Effector memory CD8-positive, alpha-beta T cell (primary cell): ENCODE measurements at regions not wholly inside any gene's neighbourhood (a gene's known extent, or its start where the extent isn't known, plus 50 kb on each side); places are given as distances from the start of the nearest gene placed in this dataset.
"Not testable (repeated sequence)": the region's sequence is repeated elsewhere in the genome, so short reads cannot be mapped to it uniquely, and the experiment has no call there.

Source experiments
- ATAC-seq: fragments of 150-1000 bp; cut with Tn5 transposase; replicated peaks from 2 replicates; pipeline ENCODE4 v1.10.0; 2021; ENCODE audit warnings: mild to moderate bottlenecking, moderate library complexity
- DNase-seq, 3 experiments: peaks; one replicate each; pipeline ENCODE4 v3.0.0; 2021
- H3K27ac Mint-ChIP-seq, 2 donors: one replicate each; pipeline ENCODE4 v1.8.0; 2022; ENCODE audit warnings: mild to moderate bottlenecking in 2 of 2, mixed read lengths in 2 of 2, moderate library complexity in 2 of 2
- H3K27me3 Mint-ChIP-seq, 2 donors: one replicate each; pipeline ENCODE4 v1.8.0; 2022; ENCODE audit warnings: mixed read lengths in 2 of 2
- H3K36me3 Mint-ChIP-seq: one replicate; pipeline ENCODE4 v1.8.0; 2022; ENCODE audit warnings: mild to moderate bottlenecking, moderate library complexity, mixed read lengths; ENCODE audit not compliant: insufficient read depth
- H3K4me1 Mint-ChIP-seq, 2 donors: one replicate each; pipeline ENCODE4 v1.8.0; 2022; ENCODE audit warnings: low read depth in 2 of 2, mixed read lengths in 2 of 2
- H3K4me3 Mint-ChIP-seq, 2 donors: one replicate each; pipeline ENCODE4 v1.8.0; 2022; ENCODE audit warnings: mild to moderate bottlenecking in 2 of 2, mixed read lengths in 2 of 2, moderate library complexity in 2 of 2
- H3K9me3 Mint-ChIP-seq, 2 donors: one replicate each; pipeline ENCODE4 v1.8.0; 2022; ENCODE audit warnings: mixed read lengths in 2 of 2

DNA sequence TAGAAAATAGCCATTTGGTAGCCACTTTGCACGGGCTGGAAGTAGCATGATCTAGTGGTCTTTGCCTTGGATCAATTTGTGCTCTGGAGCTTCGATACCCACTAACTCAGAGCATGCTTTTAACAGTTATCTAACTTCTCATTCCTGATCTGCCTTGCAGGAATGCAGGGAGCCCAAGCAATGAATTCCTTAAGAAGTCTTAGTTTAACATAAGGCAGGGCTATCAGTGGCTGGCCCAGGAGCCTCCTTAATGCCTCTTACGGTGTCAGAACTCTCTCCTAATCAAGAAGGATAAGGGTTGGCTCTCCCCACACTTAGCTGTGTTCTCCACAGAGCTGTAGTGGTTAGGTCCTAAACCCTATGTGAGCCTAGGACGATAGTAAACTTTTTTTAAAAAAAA lies 95.8 kb upstream of the TBCA start:
- DNase-seq (no peak), ATAC-seq (no peak)
- no peaks in the 10 kb centered on the region for H3K36me3 Mint-ChIP-seq
- H3K27me3 Mint-ChIP-seq: peaks cover 6 to 9% of the 10 kb centered on the region in 2 donors
- no peak overlapping the region for H3K27ac Mint-ChIP-seq
- no peaks in the 10 kb centered on the region for H3K9me3 Mint-ChIP-seq
- no peaks in the 10 kb centered on the region for H3K4me1 Mint-ChIP-seq
- H3K4me3 Mint-ChIP-seq: no peak overlapping the region

DNA sequence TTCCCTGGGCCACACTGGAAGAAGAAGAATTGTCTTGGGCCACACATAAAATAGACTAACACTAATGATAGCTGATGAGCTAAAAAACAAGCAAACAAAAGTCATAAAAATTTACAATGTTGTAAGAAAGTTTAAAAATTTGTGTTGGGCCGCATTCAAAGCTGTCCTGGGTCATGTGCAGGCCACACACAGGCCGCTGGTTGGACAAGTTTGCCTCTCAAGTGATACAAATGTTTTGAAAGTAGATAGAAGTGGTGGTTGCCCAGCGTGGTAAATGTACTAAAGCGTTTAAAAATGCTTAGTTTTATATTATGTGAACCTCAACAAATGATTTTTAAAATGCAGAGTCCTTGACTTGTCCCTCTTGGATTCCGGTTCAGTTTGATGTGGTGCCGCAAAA lies 94.9 kb upstream of the TBCA start:
- no peaks in the 10 kb centered on the region for H3K4me1 Mint-ChIP-seq
- DNase-seq (no peak), ATAC-seq (no peak)
- no peaks in the 10 kb centered on the region for H3K9me3 Mint-ChIP-seq
- no peak overlapping the region for H3K4me3 Mint-ChIP-seq
- no peaks in the 10 kb centered on the region for H3K36me3 Mint-ChIP-seq
- peaks cover 12 to 18% of the 10 kb centered on the region in 2 donors for H3K27me3 Mint-ChIP-seq
- no peak overlapping the region for H3K27ac Mint-ChIP-seq

DNA sequence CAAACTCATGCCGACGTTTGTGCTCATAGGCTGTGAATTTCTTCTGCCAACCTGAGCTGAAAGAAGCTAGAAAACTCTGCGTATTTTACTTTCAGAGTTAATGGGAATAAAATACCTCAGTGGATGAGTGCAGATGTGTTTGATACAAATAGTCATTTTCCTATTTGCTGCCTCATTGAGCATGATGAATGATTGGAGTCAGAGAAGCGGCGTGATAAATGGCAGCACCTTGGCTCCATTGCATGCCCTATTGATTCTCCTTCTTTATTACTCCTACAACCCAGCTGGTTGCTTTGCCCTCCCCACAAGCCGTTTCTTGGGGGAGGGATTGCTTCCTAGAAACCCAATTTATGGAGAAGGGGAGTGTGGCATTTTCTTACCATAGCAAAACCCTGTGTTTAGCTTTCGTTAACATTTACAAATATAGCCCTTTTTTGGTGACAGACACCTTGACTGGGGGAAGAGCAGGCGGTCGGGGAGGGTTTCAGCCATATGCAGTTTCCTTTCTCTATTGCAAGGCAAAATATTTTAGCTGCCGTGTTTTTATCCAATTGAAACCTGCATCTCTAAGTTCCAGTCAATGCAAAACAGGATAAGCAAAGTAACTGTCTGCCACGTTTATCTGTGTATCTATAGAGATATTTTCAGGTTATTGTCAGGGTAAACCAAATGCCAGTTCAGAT lies 93.1 kb upstream of the TBCA start:
- no peaks in the 10 kb centered on the region for H3K36me3 Mint-ChIP-seq
- H3K9me3 Mint-ChIP-seq: no peaks in the 10 kb centered on the region
- H3K4me1 Mint-ChIP-seq: no peaks in the 10 kb centered on the region
- no peak for ATAC-seq
- no peak overlapping the region for H3K4me3 Mint-ChIP-seq
- no peak overlapping the region for H3K27ac Mint-ChIP-seq
- peaks cover 12 to 18% of the 10 kb centered on the region in 2 donors for H3K27me3 Mint-ChIP-seq
- no peak for DNase-seq

DNA sequence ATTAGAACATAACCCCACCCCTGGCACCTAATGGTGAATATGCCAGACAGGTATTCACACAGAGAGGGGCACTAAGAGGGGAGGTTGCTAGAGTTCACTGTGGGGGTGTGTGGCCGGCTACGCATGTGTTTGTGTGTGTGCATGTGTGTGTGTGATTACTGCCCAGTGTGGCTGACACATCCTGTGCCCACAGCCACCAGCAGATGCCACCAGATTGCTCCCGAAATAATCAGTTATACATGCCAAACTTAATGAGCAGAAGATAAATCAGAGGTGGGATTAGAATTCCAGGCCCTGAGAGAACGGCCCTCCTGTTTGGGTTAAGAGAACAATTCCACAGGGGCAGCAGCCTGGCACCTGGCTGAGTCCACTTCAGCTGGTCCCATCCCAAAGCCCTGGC lies 91.8 kb upstream of the TBCA start:
- no peaks in the 10 kb centered on the region for H3K9me3 Mint-ChIP-seq
- DNase-seq (no peak), ATAC-seq (no peak)
- H3K4me1 Mint-ChIP-seq: no peaks in the 10 kb centered on the region
- H3K4me3 Mint-ChIP-seq: no peak overlapping the region
- no peaks in the 10 kb centered on the region for H3K36me3 Mint-ChIP-seq
- H3K27ac Mint-ChIP-seq: no peak overlapping the region
- peaks cover 12 to 18% of the 10 kb centered on the region in 2 donors for H3K27me3 Mint-ChIP-seq

DNA sequence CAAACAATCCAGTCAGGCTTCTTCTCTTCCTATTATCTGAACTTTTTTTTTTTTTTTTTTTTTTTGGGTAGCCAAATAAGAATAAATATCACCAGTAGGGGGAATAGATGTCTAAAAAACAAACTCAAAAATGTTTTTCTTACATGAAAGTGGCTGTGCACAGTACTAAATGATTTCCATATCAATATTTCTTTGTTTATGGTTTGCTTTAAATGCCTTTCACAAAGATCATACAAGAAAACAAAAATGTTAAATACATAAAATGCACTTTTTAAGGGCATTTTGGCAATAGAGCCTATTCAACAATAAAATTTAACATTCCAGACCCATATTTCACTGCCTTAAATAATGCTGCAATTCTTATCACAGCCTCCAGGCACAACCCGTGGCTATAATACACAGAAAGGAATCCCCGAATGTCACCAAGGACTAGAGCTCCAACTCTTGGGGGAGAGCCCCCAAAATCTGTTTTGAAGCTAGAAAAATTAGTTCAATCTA lies 91.1 kb upstream of the TBCA start:
- H3K4me1 Mint-ChIP-seq: no peaks in the 10 kb centered on the region
- H3K4me3 Mint-ChIP-seq: no peak overlapping the region
- no peak for DNase-seq
- no peaks in the 10 kb centered on the region for H3K9me3 Mint-ChIP-seq
- peaks cover 14 to 18% of the 10 kb centered on the region in 2 donors for H3K27me3 Mint-ChIP-seq
- no peak overlapping the region for H3K27ac Mint-ChIP-seq
- no peak for ATAC-seq
- no peaks in the 10 kb centered on the region for H3K36me3 Mint-ChIP-seq

DNA sequence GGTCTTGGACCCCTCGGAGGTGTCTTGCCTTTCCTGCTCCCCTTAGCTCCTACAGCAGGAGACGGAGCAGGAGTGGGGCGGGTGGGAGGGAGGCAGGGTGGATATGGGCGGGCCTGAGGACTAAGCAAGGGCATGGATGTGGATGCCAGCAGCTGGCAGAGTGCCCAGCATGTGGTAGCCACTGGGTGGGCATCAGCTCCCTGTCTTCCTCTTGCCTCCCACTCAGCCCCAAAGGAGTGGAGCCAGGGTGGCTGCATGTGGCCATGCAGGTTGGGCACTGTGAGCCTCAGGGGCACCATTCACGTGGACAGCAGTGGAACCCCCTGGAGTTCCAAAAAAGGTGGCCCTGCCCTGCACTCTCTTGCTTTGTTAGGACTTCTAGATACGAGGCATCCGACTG lies 90.1 kb upstream of the TBCA start:
- Mint-ChIP-seq H3K9me3 (no peaks in the 10 kb centered on the region), H3K27ac (no peak overlapping the region), H3K4me3 (no peak overlapping the region), H3K36me3 (no peaks in the 10 kb centered on the region), H3K4me1 (no peaks in the 10 kb centered on the region), H3K27me3 (peaks cover 17 to 18% of the 10 kb centered on the region in 2 donors)
- DNase-seq (no peak), ATAC-seq (no peak)

DNA sequence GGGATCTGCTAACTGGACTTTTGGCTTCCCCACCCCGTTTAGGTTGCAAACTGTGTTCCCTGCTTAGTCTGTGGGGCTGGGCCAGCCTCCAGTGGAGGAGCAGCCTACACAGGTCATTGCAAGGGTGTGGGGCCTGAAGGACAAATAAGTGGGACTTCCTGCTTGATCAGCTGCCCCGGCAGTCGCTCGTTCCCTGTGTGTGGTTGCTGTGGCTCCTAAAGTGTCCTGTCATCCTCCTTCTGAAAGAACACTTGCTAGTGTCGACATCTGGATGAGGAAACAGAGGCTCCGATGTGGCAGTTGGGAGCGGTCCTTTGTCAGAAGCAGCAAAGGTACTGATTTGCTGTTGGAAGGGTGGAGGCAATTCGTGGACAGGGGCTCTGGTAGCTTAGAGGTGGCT lies 88.9 kb upstream of the TBCA start:
- ATAC-seq (no peak), DNase-seq (no peak)
- no peak overlapping the region for H3K4me3 Mint-ChIP-seq
- no peaks in the 10 kb centered on the region for H3K9me3 Mint-ChIP-seq
- H3K4me1 Mint-ChIP-seq: no peaks in the 10 kb centered on the region
- H3K27ac Mint-ChIP-seq: no peak overlapping the region
- H3K36me3 Mint-ChIP-seq: no peaks in the 10 kb centered on the region
- peaks cover 17 to 18% of the 10 kb centered on the region in 2 donors for H3K27me3 Mint-ChIP-seq

DNA sequence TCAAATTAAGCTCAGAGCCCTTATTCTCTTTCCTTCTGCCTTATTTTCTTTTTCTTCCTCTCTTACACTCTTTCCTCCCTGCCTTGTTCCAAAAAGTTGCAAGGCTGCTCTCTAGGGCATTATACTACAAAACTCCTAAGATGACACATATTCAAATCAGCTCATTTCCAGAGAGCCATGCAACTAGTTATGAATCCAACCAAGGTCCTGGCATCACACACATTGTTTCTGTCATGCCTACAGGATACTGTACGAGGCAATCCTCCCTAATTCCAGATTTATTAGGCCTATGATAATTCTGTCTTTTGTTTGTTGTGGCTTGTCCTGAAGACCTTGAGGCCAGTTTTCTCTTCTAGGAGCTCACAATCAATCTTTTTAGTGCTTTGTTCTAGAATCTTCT lies 87.0 kb upstream of the TBCA start:
- H3K4me1 Mint-ChIP-seq: no peaks in the 10 kb centered on the region
- no peak overlapping the region for H3K4me3 Mint-ChIP-seq
- no peak overlapping the region for H3K27ac Mint-ChIP-seq
- ATAC-seq (no peak), DNase-seq (no peak)
- peaks cover 16 to 17% of the 10 kb centered on the region in 2 donors for H3K27me3 Mint-ChIP-seq
- H3K9me3 Mint-ChIP-seq: no peaks in the 10 kb centered on the region
- H3K36me3 Mint-ChIP-seq: no peaks in the 10 kb centered on the region

DNA sequence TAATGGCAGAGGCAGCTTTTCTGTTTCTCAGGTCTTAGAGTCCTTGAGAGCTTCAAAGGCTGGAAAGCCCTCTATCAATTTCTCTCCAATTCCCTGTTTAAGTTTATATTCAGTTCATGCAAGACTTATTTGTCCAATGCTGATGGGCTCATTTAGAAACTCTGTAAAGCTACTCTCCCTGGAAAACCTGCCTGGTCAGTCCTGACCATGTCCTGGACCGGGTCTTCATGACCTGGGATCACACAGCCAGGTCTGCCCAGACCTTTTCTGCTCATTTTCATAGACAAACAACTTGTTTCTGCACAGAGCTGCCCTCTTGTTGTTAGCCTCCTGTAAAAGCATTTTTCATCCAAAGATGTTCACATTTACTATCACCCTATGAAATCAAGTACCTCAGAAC lies 85.4 kb upstream of the TBCA start:
- ATAC-seq: no peak
- Mint-ChIP-seq H3K27ac (no peak overlapping the region), H3K9me3 (no peaks in the 10 kb centered on the region)

DNA sequence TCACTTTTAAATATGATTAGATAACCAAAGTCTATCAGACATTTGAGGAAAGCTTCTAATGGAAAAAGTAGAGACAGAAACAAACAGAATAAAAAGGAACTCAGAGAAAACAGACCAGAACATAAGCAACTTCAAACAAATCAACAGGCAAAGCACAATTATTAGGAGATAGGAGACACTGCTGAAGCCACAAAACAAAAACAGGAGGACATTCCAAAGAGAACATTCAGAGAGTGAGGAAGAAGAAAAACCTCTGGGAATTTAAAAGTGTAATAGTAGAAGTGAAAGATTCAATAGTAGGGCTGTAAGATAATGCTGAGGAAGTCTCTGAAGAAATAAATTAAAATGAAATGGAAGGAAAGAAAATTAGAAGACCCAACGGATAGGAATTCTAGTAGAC lies 83.2 kb upstream of the TBCA start:
- no peak for DNase-seq
- Mint-ChIP-seq H3K27me3 (peaks cover 24 to 32% of the 10 kb centered on the region in 2 donors), H3K4me3 (no peak overlapping the region), H3K27ac (no peak overlapping the region), H3K9me3 (no peaks in the 10 kb centered on the region), H3K36me3 (no peaks in the 10 kb centered on the region), H3K4me1 (no peaks in the 10 kb centered on the region)
- no peak for ATAC-seq

More for the DNA sequence above, 85.4 kb upstream of the TBCA start:
- Mint-ChIP-seq H3K27me3 (peaks cover 18 to 23% of the 10 kb centered on the region in 2 donors), H3K36me3 (no peaks in the 10 kb centered on the region), H3K4me3 (no peak overlapping the region), H3K4me1 (no peaks in the 10 kb centered on the region)
- no peak for DNase-seq

DNA sequence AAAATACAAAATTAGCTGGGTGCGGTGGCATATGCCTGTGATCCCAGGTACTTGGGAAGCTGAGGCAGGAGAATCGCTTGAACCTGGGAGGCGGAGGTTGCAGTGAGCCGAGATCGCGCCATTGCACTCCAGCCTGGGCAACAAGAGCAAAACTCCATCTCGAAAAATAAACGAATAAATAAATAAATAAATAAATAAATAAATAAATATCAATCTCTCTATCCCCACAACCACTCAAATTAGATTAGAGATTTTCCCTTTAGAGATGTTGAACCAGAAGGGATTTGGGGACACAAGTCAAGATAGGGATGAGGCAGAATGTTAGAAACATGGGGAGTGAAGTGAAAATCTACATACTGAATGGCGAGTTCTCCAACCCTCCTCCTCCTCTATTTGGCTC lies 82.5 kb upstream of the TBCA start:
- H3K36me3 Mint-ChIP-seq, H3K4me3 Mint-ChIP-seq, ATAC-seq, H3K9me3 Mint-ChIP-seq, DNase-seq, H3K4me1 Mint-ChIP-seq, H3K27ac Mint-ChIP-seq: not testable (repeated sequence)
- peaks cover 31 to 37% of the 10 kb centered on the region in 2 donors for H3K27me3 Mint-ChIP-seq

DNA sequence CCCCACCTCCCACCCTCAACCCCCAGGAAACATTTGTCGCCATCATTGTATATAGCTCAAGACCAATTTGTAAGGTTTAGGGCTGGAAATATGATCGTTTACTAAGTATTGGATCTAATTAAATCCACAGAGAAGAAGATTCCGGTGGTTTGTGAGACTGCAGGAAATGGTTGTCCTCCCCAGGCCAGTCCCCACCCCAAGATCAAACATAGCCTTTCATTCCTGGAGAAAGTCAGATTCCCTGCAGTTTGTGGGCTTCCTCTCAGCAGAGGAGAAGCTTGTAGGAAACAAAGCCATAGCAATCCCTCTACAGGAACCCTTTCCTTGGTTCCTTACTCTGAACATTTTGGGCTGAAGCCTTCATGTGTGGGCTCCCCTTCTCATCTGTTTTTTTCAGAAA lies 79.2 kb upstream of the TBCA start:
- H3K27me3 Mint-ChIP-seq: peaks cover 59 to 70% of the 10 kb centered on the region in 2 donors
- DNase-seq (no peak), ATAC-seq (no peak)
- no peaks in the 10 kb centered on the region for H3K36me3 Mint-ChIP-seq
- H3K9me3 Mint-ChIP-seq: no peaks in the 10 kb centered on the region
- peaks cover 8 to 17% of the 10 kb centered on the region in 2 donors for H3K4me1 Mint-ChIP-seq
- H3K4me3 Mint-ChIP-seq: no peak overlapping the region
- H3K27ac Mint-ChIP-seq: no peak overlapping the region

DNA sequence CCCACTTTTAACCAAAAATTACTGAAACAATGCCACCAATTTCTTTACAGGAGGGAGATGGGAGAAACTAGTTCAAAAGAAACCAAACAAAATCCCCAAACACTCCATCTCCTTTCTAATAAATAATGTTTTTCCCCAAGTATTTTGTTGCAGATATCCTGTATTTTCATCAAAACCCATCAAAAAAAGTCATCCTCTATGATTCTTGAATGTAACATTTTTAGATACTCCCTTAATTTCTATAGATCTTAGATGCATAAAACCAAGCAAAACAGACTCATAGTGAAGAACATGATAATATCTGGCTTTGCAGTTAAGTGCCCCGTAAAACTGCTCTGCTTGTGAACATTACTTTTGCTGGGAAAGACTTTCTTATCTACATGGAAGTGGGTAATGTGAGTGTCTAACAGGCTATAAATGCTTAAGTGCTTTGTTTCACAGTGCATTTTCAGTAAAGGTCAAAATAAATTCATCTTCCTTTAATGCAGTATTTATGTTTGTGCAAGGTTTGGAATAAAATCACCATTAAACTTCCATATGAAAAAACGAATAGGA lies 77.3 kb upstream of the TBCA start:
- H3K27ac Mint-ChIP-seq: no peak overlapping the region
- ATAC-seq (no peak), DNase-seq (no peak)
- peaks cover 4% of the 10 kb centered on the region for H3K36me3 Mint-ChIP-seq
- peak overlapping the region; percentile 66 to 67 for H3K4me3 Mint-ChIP-seq
- H3K9me3 Mint-ChIP-seq: no peaks in the 10 kb centered on the region
- peaks cover 8 to 17% of the 10 kb centered on the region in 2 donors for H3K4me1 Mint-ChIP-seq
- peaks cover 63 to 83% of the 10 kb centered on the region in 2 donors for H3K27me3 Mint-ChIP-seq
